ENCODE measurements at regions not wholly inside any gene's neighbourhood (a gene's known extent, or its start where the extent isn't known, plus 50 kb on each side); places are given as distances from the start of the nearest gene placed in this dataset.

DNA sequence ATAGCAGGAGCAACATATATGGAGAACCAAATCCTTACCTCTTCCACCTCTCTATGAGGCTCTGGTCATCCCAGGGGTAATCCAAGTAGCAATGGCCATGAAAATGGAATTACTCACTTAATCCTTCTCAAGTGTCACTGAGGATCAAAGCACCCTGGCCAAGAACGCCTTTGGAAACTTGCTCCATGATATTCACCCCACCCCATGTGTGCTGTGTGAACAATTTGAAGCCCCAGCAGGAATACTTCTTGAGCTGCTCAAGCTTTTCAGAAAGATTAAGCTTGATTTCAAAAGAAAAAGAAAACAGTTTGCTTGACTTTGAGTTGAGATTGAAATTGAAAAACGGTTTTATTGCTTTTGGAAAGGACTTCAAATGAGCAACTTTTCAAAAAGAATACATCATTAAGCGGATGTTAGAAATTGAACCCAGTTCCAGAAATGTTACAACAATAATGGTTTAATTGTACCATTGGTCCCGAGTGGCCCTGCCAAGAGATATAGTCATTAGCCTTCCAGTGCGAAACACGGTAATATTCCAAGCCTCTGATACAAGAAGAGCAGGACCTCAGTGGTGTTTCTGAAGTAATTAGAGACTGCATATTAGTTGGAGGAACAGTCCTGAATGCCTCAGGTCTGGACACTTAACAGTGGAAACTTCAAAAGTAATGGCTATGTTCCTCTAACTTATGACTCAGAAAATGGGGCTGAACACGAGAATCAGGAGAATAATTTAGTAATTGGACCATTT lies 208.1 kb downstream of the NEBL start:
- TF ChIP-seq, protein P1, sequence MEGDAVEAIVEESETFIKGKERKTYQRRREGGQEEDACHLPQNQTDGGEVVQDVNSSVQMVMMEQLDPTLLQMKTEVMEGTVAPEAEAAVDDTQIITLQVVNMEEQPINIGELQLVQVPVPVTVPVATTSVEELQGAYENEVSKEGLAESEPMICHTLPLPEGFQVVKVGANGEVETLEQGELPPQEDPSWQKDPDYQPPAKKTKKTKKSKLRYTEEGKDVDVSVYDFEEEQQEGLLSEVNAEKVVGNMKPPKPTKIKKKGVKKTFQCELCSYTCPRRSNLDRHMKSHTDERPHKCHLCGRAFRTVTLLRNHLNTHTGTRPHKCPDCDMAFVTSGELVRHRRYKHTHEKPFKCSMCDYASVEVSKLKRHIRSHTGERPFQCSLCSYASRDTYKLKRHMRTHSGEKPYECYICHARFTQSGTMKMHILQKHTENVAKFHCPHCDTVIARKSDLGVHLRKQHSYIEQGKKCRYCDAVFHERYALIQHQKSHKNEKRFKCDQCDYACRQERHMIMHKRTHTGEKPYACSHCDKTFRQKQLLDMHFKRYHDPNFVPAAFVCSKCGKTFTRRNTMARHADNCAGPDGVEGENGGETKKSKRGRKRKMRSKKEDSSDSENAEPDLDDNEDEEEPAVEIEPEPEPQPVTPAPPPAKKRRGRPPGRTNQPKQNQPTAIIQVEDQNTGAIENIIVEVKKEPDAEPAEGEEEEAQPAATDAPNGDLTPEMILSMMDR (conservative IDR thresholded peaks at IDR 0.05 in 1 of 2, IDR thresholded peaks at IDR 0.05 in 1 of 2; ENCODE audit: extremely low read depth in 1 of 2, insufficient read depth in 1 of 2, low read depth in 1 of 2, low read length in 2 of 2): no peak
- no peak for TF ChIP-seq EZH2 (IDR thresholded peaks at IDR 0.05; ENCODE audit: borderline replicate concordance, low read length)

Measured in mammary epithelial cell (primary cell).